ENCODE measurements at regions not wholly inside any gene's neighbourhood (a gene's known extent, or its start where the extent isn't known, plus 50 kb on each side); places are given as distances from the start of the nearest gene placed in this dataset.

DNA sequence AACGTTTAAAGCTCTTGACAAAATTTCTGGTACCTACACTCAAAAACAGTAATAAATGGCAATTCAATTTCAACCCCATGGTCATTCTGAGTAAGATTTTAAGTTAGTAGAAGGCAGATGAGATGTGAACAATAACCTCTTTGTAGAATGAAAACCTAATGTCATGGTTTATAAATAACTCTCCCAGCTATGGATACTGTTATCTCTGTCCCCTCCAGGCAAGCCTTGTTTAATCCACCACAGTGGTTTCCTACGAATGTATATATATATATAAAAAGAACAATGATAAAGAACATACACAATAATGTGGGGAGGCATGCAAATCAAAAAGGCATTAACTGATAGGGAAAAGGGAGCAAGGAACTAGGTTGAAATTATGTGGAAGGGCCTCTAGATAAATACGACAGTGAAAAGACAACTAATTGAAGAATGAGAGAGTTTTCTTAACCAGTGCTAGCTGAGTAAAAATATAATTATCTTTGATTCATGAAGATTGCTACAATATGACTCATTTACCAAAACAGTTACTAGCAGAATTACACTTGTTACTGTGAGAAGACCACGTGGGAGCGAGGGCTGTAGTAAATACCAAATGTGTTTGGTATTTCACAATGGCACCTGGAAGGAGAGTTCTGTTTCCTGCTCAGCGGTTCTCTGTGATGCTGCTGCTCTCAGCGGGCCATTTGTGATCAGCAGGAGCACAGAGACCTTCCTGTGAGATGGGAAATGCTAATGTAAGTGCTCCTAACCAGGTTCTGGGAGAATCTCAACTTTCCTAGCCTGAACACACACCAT lies 173.7 kb downstream of the MBOAT1 start:
- TF ChIP-seq POLR2A (IDR thresholded peaks at IDR 0.05), result no peak
- no peak for TF ChIP-seq POLR2AphosphoS5 (IDR thresholded peaks at IDR 0.05)
- TF ChIP-seq, protein P1, sequence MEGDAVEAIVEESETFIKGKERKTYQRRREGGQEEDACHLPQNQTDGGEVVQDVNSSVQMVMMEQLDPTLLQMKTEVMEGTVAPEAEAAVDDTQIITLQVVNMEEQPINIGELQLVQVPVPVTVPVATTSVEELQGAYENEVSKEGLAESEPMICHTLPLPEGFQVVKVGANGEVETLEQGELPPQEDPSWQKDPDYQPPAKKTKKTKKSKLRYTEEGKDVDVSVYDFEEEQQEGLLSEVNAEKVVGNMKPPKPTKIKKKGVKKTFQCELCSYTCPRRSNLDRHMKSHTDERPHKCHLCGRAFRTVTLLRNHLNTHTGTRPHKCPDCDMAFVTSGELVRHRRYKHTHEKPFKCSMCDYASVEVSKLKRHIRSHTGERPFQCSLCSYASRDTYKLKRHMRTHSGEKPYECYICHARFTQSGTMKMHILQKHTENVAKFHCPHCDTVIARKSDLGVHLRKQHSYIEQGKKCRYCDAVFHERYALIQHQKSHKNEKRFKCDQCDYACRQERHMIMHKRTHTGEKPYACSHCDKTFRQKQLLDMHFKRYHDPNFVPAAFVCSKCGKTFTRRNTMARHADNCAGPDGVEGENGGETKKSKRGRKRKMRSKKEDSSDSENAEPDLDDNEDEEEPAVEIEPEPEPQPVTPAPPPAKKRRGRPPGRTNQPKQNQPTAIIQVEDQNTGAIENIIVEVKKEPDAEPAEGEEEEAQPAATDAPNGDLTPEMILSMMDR (IDR thresholded peaks at IDR 0.05), result no peak
- TF ChIP-seq EP300 (IDR thresholded peaks at IDR 0.05; ENCODE audit: low read depth), result no peak
- no peak overlapping the region for H3K27ac ChIP-seq
- no peaks in the 10 kb centered on the region for H3K4me1 ChIP-seq
- DNase-seq, result no peak
- intact Hi-C loops (cut with DNase I; ENCODE audit: low total_unique reads) (no loop called here), in situ Hi-C loops (cut with MboI; ENCODE audit: low pct_ligation_motif_present in 1 of 4, low pct_unique_long_range_greater_than_20kb in 1 of 4, low sequenced_read_pairs in 3 of 4) (no loop called here)
- no peak overlapping the region for H3K4me3 ChIP-seq
- H3K9me3 ChIP-seq, result no peaks in the 10 kb centered on the region
- no peaks in the 10 kb centered on the region for H3K27me3 ChIP-seq
- 73 to 82% methylated on average over 5 to 7 of the region's 7 CpGs for WGBS, 2 donors (ENCODE audit: low coverage in 1 of 2)
- H3K36me3 ChIP-seq, result no peaks in the 10 kb centered on the region

DNA sequence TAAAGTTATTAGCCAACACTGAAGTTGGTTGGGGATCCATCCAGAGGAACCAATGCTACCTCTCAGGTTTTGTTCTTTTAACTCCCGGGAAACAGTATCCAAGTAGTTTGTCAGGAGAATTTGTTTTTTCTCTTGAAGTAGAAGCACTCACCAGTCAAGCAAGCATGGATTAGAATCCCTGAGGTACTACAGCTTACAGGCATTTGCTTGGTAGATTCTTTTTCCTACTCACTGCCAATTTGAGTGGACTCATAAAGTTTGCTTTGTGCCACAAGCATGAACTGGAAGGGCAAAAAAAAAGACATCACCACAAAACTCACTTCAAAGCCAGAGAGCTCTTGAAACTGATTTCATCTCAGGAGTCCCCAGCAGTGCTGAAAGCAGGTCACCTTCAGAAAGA lies 167.4 kb downstream of the MBOAT1 start:
- no peaks in the 10 kb centered on the region for H3K27me3 ChIP-seq
- TF ChIP-seq, protein P1 (IDR thresholded peaks at IDR 0.05), result no peak
- TF ChIP-seq EP300 (IDR thresholded peaks at IDR 0.05; ENCODE audit: low read depth) (no peak), POLR2A (IDR thresholded peaks at IDR 0.05) (no peak), POLR2AphosphoS5 (IDR thresholded peaks at IDR 0.05) (no peak)
- intact Hi-C loops (cut with DNase I; ENCODE audit: low total_unique reads) (no loop called here), in situ Hi-C loops (cut with MboI; ENCODE audit: low pct_ligation_motif_present in 1 of 4, low pct_unique_long_range_greater_than_20kb in 1 of 4, low sequenced_read_pairs in 3 of 4) (no loop called here)
- WGBS, 2 donors (ENCODE audit: low coverage in 1 of 2), result 89 to 100% methylated on average over 1 of the region's 1 CpG
- no peaks in the 10 kb centered on the region for H3K4me1 ChIP-seq
- H3K27ac ChIP-seq, result no peak overlapping the region
- no peak for DNase-seq
- H3K9me3 ChIP-seq, result no peaks in the 10 kb centered on the region
- H3K4me3 ChIP-seq, result no peak overlapping the region
- H3K36me3 ChIP-seq, result no peaks in the 10 kb centered on the region
